ENCODE measurements at regions not wholly inside any gene's neighbourhood (a gene's known extent, or its start where the extent isn't known, plus 50 kb on each side); places are given as distances from the start of the nearest gene placed in this dataset.

GRCh38 chr12:74922117-74922516 is 287.5 kb downstream of the KCNC2 start:
- TF ChIP-seq CTCF (IDR thresholded peaks at IDR 0.05) (no peak), POLR2A (IDR thresholded peaks at IDR 0.05) (no peak)

All from thyroid gland (tissue), 4 donors.